Heart right ventricle (tissue), 16 donors: ENCODE measurements at regions not wholly inside any gene's neighbourhood (a gene's known extent, or its start where the extent isn't known, plus 50 kb on each side); places are given as distances from the start of the nearest gene placed in this dataset.

Experiments used
- ATAC-seq, 8 donors: fragments of 200-7000 bp; cut with Tn5 transposase; one replicate each; pipeline ENCODE4 v1.9.1; 2020; ENCODE audit warnings: mild to moderate bottlenecking in 8 of 8, moderate library complexity in 8 of 8, moderate number of reproducible peaks in 1 of 8
- DNase-seq, 2 donors: peaks; one replicate each; pipeline ENCODE4 v3.0.0-alpha.2; 2020
- H3K27ac ChIP-seq, 10 donors: fragments of 200-600 bp; sonication (generic) in 2 of 10; one replicate each; pipeline versions ENCODE4 v1.5.0 to v1.8.0; 2020 to 2022; ENCODE audit warnings: mild to moderate bottlenecking in 3 of 10
- H3K27me3 ChIP-seq, 7 donors: fragments of 200-600 bp; one replicate each; pipeline ENCODE4 v1.8.0; 2021 to 2022; ENCODE audit warnings: mild to moderate bottlenecking in 2 of 7
- H3K36me3 ChIP-seq, 9 donors: fragments of 200-600 bp; sonication (generic) in 1 of 9; one replicate each; pipeline versions ENCODE4 v1.5.0 to v1.8.0; 2020 to 2022; ENCODE audit warnings: mild to moderate bottlenecking in 2 of 9
- H3K4me1 ChIP-seq, 9 donors: fragments of 200-600 bp; sonication (generic) in 1 of 9; one replicate each; pipeline versions ENCODE4 v1.5.0 to v1.8.0; 2020 to 2022; ENCODE audit warnings: mild to moderate bottlenecking in 4 of 9
- H3K4me3 ChIP-seq, 10 donors: fragments of 200-600 bp; sonication (generic) in 2 of 10; one replicate each; pipeline versions ENCODE4 v1.5.0 to v1.8.0; 2020 to 2022; ENCODE audit warnings: mild to moderate bottlenecking in 7 of 10, moderate library complexity in 2 of 10
- H3K9me3 ChIP-seq, 11 donors: fragments of 200-600 bp in 10 of 11; sonication (generic) in 2 of 11; one replicate each; pipeline versions ENCODE4 v1.5.0 to v1.8.0; 2013 to 2022; ENCODE audit warnings: mild to moderate bottlenecking in 2 of 11, control low read depth in 1 of 11, moderate library complexity in 1 of 11
- CTCF ChIP-seq, 9 donors: fragments of 200-600 bp; sonication (generic) in 2 of 9; IDR thresholded peaks; one replicate each; pipeline versions ENCODE4 v1.5.0 to v1.8.0; 2021 to 2022; ENCODE audit warnings: antibody characterized with exemption in 9 of 9, mild to moderate bottlenecking in 5 of 9, moderate library complexity in 1 of 9
- WGBS, 2 donors: extraction: QIAGEN DNeasy Blood & Tissue Kit; methylation state at CpG; one replicate each; pipeline ENCODE4 v1.1.7; 2013; ENCODE audit warnings: inconsistent platforms in 1 of 2; 5-methylcytosine and 5-hydroxymethylcytosine counted together
- intact Hi-C, 10 donors: fragments of 100-400 bp; cut with DNase I; formaldehyde crosslinking; loops; one replicate each; pipeline versions ENCODE4 v1.11.1 to v1.14.2; 2022
- donor health status: Arrhythmogenic right ventricular cardiomyopathy.
- donor health status: ischemic (EF 13 %, LVEDD 7.1; RV severe dilation, severe dysfunction).
- donor health status: healthy with polysubstance abuse.
- donor health status: DM: no; HTN: yes; CAD: no.
- donor health status: DM: no; HTN: no; CAD: no.
- donor health status: ischemic (EF 25% LVEDD 6.9; RV normal size, moderate dysfunction).
- donor health status: ischemic (EF 25% LVEDD 5.7; RV mildly dilated, moderate dysfunction).
- donor health status: healthy.
- donor health status: DM: yes; HTN: yes; CAD: no.
- donor health status: Ischemic cardiomyopathy.
- donor health status: ischemic (EF 35%, LVEDD 5.7; RV mildly dilated, moderate dysfunction).
- donor health status: nonischemic (EF 11% LVEDD 7.7; RV severe dilation, severe dysfunction).
- donor health status: DM: yes; HTN: yes; CAD: no.
- donor health status: PGD.
- donor health status: ischemic (EF 29% LVEDD 5.4; RV normal size, mild dysfunction).
- donor health status: nonischemic (EF 23%, LVEDD 6.1; RV moderate dilation, normal function).

DNA sequence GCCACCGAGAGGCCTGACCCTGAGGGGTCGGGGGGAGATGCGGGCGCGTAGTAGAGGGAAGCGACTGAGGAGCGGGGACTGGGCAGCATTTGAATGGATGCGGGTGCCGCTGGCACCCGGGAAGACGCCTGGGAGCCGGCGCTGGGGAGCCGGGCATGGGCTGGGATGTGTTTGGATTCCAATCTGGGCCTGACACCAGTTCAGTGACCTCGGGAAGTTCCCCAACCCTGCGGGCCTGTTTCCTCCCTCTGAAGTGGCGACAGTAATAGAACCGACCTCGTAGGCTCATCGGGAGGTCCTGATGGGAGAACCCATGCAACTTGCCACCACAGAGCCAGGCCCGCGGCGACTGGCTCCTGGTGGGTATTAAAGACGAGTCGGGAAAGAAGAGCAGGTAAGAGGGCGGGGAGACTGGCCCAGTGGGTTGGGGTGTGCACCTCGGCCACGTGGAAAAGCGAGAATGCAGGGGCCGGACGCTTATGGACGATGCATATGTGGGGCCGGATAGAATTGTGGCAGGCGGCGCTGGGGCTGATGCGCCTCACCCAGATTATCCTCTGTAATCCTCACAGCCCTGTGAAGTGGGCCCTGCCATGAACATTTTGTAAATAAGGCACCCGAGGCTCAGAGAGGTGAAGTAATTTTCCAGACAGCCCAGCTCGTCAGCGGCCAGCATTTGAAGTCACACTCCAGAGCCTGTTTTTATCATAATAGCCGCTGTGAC is 105.8 kb downstream of the SLC16A1 start:
- WGBS, 2 donors = 32 to 35% methylated on average over 40 of the region's 40 CpGs
- Histone ChIP-seq H3K4me3 (peak overlapping the region; percentile 30 to 56 (median 48)), H3K4me1 (peaks cover 0 to 20% (median 7%) of the 10 kb centered on the region in 9 donors), H3K27me3 (peaks cover 0 to 60% (median 33%) of the 10 kb centered on the region in 7 donors), H3K36me3 (no peaks in the 10 kb centered on the region), H3K27ac (no peak overlapping the region), H3K9me3 (no peaks in the 10 kb centered on the region)
- no peak for TF ChIP-seq CTCF (IDR thresholded peaks at IDR 0.05)
- no peak for DNase-seq
- ATAC-seq = peak in 7 of 8 donors; percentile 12 to 50 (median 34)
- intact Hi-C loops = no loop called here

DNA sequence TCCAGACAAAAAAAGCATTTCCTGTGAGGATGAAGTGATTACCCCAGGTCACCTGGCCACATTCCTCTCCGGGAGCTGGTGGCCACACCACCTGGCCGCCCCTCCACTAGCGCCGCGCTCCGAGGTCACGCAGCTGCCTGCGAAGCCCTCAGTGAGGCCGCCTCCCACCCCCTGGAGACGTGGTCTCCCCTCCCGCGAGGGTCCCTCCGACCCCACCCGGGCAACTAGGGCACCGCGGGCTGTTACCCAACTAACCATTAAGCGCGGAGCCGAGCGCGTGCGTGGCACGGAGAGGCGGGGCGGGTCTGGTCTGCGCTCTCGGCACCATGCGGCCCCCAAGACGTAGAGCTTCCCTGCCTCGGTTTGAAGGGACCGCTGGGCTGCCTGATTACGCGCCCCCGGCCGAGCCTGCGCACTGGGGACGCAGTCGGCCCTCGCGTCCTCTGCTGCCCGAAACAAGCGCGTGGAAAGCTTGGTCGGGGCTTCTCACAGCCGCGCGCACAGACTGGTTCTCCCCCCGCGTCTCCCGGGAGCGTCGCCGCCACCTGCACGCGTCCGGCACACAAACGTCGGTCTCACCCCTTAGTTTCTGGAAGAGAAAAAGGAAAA is 106.5 kb downstream of the SLC16A1 start:
- intact Hi-C loops = no loop called here
- Histone ChIP-seq H3K4me3 (peak overlapping the region; percentile 30 to 56 (median 48)), H3K9me3 (no peaks in the 10 kb centered on the region), H3K36me3 (no peaks in the 10 kb centered on the region), H3K27me3 (peaks cover 0 to 53% (median 31%) of the 10 kb centered on the region in 7 donors), H3K27ac (no peak overlapping the region), H3K4me1 (peaks cover 0 to 14% (median 7%) of the 10 kb centered on the region in 9 donors)
- ATAC-seq (peak; percentile 45 to 79 (median 65)), DNase-seq (peak; percentile 5 to 13)
- 0 to 1% methylated on average over 58 of the region's 58 CpGs for WGBS, 2 donors
- TF ChIP-seq CTCF (IDR thresholded peaks at IDR 0.05) = no peak

DNA sequence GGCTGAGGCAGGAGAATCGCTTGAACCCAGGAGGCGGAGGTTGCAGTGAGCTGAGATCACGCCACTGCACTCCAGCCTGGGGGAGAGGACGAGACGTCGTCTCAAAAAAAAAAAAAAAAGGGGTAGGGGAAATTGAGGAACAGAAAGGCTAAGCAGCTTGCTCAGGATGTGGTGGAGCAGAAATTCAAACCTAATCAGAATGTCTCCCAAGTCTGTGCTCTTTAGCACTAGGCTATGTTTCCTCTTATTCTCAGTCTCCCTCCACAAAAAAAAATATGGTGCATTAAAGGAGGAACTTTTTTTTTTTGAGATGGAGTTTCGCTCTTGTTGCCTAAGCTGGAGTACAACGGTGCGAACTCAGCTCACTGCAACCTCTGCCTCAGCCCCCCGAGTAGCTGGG is 114.2 kb downstream of the SLC16A1 start:
- ATAC-seq (peak in 7 of 8 donors; percentile 52 to 81 (median 61)), DNase-seq (no peak)
- peak overlapping the region in 1 of 10 donors; percentile 53 for H3K27ac ChIP-seq
- no peak for TF ChIP-seq CTCF (IDR thresholded peaks at IDR 0.05)
- 83 to 84% methylated on average over 9 to 10 of the region's 10 CpGs for WGBS, 2 donors
- no peaks in the 10 kb centered on the region for H3K36me3 ChIP-seq
- intact Hi-C loops = no loop called here
- no peaks in the 10 kb centered on the region for H3K9me3 ChIP-seq
- peaks cover 0 to 17% (median 10%) of the 10 kb centered on the region in 9 donors for H3K4me1 ChIP-seq
- no peaks in the 10 kb centered on the region for H3K27me3 ChIP-seq
- no peak overlapping the region for H3K4me3 ChIP-seq

GRCh38 chr1:112840631-112841624 is 115.1 kb downstream of the SLC16A1 start:
- DNase-seq (no peak), ATAC-seq (peak in 4 of 8 donors; percentile 11 to 69 (median 34))
- peaks cover 0 to 17% (median 10%) of the 10 kb centered on the region in 9 donors for H3K4me1 ChIP-seq
- no peak overlapping the region for H3K4me3 ChIP-seq
- intact Hi-C loops = no loop called here
- no peaks in the 10 kb centered on the region for H3K36me3 ChIP-seq
- no peaks in the 10 kb centered on the region for H3K27me3 ChIP-seq
- peak overlapping the region in 1 of 10 donors; percentile 13 for H3K27ac ChIP-seq
- no peaks in the 10 kb centered on the region for H3K9me3 ChIP-seq
- WGBS, 2 donors = 72 to 76% methylated on average over 7 of the region's 7 CpGs
- no peak for TF ChIP-seq CTCF (IDR thresholded peaks at IDR 0.05)
